Parathyroid adenoma (tissue), 2 donors: ENCODE measurements at regions not wholly inside any gene's neighbourhood (a gene's known extent, or its start where the extent isn't known, plus 50 kb on each side); places are given as distances from the start of the nearest gene placed in this dataset.

Experiments used
- H2AFZ ChIP-seq: fragments of 300-600 bp; sonication (generic); one replicate; pipeline ENCODE4 v1.7.0; 2017; ENCODE audit warnings: antibody characterized with exemption, mild to moderate bottlenecking
- H3K27ac ChIP-seq: fragments of 300-600 bp; sonication (generic); one replicate; pipeline ENCODE4 v1.7.0; 2017
- H3K27me3 ChIP-seq: fragments of 300-600 bp; sonication (generic); one replicate; pipeline ENCODE4 v1.7.0; 2017; ENCODE audit warnings: low read length; ENCODE audit not compliant: control insufficient read depth, insufficient read depth
- H3K36me3 ChIP-seq: fragments of 300-600 bp; sonication (generic); one replicate; pipeline ENCODE4 v1.7.0; 2017; ENCODE audit warnings: low read length; ENCODE audit not compliant: control insufficient read depth, insufficient read depth
- H3K4me1 ChIP-seq: fragments of 300-600 bp; sonication (generic); one replicate; pipeline ENCODE4 v1.7.0; 2017; ENCODE audit warnings: control low read depth
- H3K4me2 ChIP-seq: fragments of 300-600 bp; sonication (generic); one replicate; pipeline ENCODE4 v1.7.0; 2017; ENCODE audit warnings: low read length
- H3K4me3 ChIP-seq: fragments of 300-600 bp; sonication (generic); one replicate; pipeline ENCODE4 v1.7.0; 2017; ENCODE audit warnings: low read depth, low read length
- H3K79me2 ChIP-seq: fragments of 300-600 bp; sonication (generic); one replicate; pipeline ENCODE4 v1.7.0; 2017; ENCODE audit warnings: control low read depth
- H3K9ac ChIP-seq: fragments of 300-600 bp; sonication (generic); one replicate; pipeline ENCODE4 v1.7.0; 2017; ENCODE audit warnings: mild to moderate bottlenecking
- H3K9me3 ChIP-seq: fragments of 300-600 bp; sonication (generic); one replicate; pipeline ENCODE4 v1.7.0; 2017; ENCODE audit warnings: low read length; ENCODE audit not compliant: control insufficient read depth
- CTCF ChIP-seq: fragments of 300-600 bp; sonication (generic); IDR thresholded peaks from one replicate; pipeline ENCODE4 v1.7.0; 2017; ENCODE audit warnings: antibody characterized with exemption, mild to moderate bottlenecking
- donor health status: primary hyperparathyroidism.

- no peaks in the 10 kb centered on the region for H3K79me2 ChIP-seq
- H3K4me3 ChIP-seq: no peak overlapping the region
- no peaks in the 10 kb centered on the region for H3K27me3 ChIP-seq
- H3K9ac ChIP-seq: no peak overlapping the region
- no peaks in the 10 kb centered on the region for H3K9me3 ChIP-seq
- H2AFZ ChIP-seq: no peak overlapping the region
- H3K27ac ChIP-seq: no peak overlapping the region
- no peak for TF ChIP-seq CTCF
- no peaks in the 10 kb centered on the region for H3K4me1 ChIP-seq
- no peaks in the 10 kb centered on the region for H3K36me3 ChIP-seq
- no peak overlapping the region for H3K4me2 ChIP-seq
These were observed 259.4 kb upstream of the SKOR2 start for GRCh38 chr18:47510831-47511230.

- Histone ChIP-seq H3K79me2 (no peaks in the 10 kb centered on the region), H3K4me1 (no peaks in the 10 kb centered on the region), H3K27me3 (no peaks in the 10 kb centered on the region), H3K9me3 (no peaks in the 10 kb centered on the region), H3K36me3 (no peaks in the 10 kb centered on the region), H3K4me2 (no peak overlapping the region), H3K4me3 (no peak overlapping the region), H2AFZ (no peak overlapping the region), H3K27ac (no peak overlapping the region), H3K9ac (no peak overlapping the region)
- TF ChIP-seq CTCF: no peak
These were observed 256.2 kb upstream of the SKOR2 start for GRCh38 chr18:47507651-47508050.

GRCh38 chr18:47506897-47507296 is 255.4 kb upstream of the SKOR2 start:
- no peaks in the 10 kb centered on the region for H3K79me2 ChIP-seq
- no peak for TF ChIP-seq CTCF
- H3K4me3 ChIP-seq: no peak overlapping the region
- no peaks in the 10 kb centered on the region for H3K36me3 ChIP-seq
- no peaks in the 10 kb centered on the region for H3K27me3 ChIP-seq
- H2AFZ ChIP-seq: no peak overlapping the region
- no peak overlapping the region for H3K9ac ChIP-seq
- no peaks in the 10 kb centered on the region for H3K9me3 ChIP-seq
- no peak overlapping the region for H3K4me2 ChIP-seq
- H3K4me1 ChIP-seq: no peaks in the 10 kb centered on the region
- H3K27ac ChIP-seq: no peak overlapping the region

GRCh38 chr18:47501946-47502345 is 250.5 kb upstream of the SKOR2 start:
- H3K36me3 ChIP-seq: no peaks in the 10 kb centered on the region
- H3K79me2 ChIP-seq: no peaks in the 10 kb centered on the region
- no peaks in the 10 kb centered on the region for H3K27me3 ChIP-seq
- no peak overlapping the region for H3K9ac ChIP-seq
- H3K9me3 ChIP-seq: no peaks in the 10 kb centered on the region
- no peak overlapping the region for H3K4me3 ChIP-seq
- no peaks in the 10 kb centered on the region for H3K4me1 ChIP-seq
- H3K4me2 ChIP-seq: no peak overlapping the region
- no peak overlapping the region for H3K27ac ChIP-seq
- no peak overlapping the region for H2AFZ ChIP-seq
- no peak for TF ChIP-seq CTCF

- Histone ChIP-seq H3K79me2 (no peaks in the 10 kb centered on the region), H3K4me2 (no peak overlapping the region), H3K4me3 (no peak overlapping the region), H3K4me1 (no peaks in the 10 kb centered on the region), H3K27ac (no peak overlapping the region), H3K27me3 (no peaks in the 10 kb centered on the region), H3K36me3 (no peaks in the 10 kb centered on the region), H3K9ac (no peak overlapping the region), H3K9me3 (no peaks in the 10 kb centered on the region), H2AFZ (no peak overlapping the region)
- no peak for TF ChIP-seq CTCF
These were observed 249.5 kb upstream of the SKOR2 start for GRCh38 chr18:47500930-47501329.
